GM06990 (cell line): ENCODE measurements at regions not wholly inside any gene's neighbourhood (a gene's known extent, or its start where the extent isn't known, plus 50 kb on each side); places are given as distances from the start of the nearest gene placed in this dataset.

ENCODE experiments used
- DNase-seq: peaks from one replicate; pipeline ENCODE4 v3.0.0-alpha.2; 2011; ENCODE audit not compliant: insufficient read length; ENCODE audit errors: extremely low read depth
- H3K27me3 ChIP-seq: replicated peaks from 2 replicates; pipeline ENCODE4 v1.6.0; 2011; ENCODE audit warnings: low read length; ENCODE audit not compliant: control insufficient read depth, insufficient read depth
- H3K36me3 ChIP-seq: 2 replicates; pipeline ENCODE4 v1.5.1; 2011; ENCODE audit warnings: low read length; ENCODE audit not compliant: control insufficient read depth, insufficient read depth
- H3K4me3 ChIP-seq: replicated peaks from 2 replicates; pipeline ENCODE4 v1.5.1; 2011; ENCODE audit warnings: low read depth, mild to moderate bottlenecking, control low read depth, low read length
- CTCF ChIP-seq: IDR thresholded peaks from 2 replicates; pipeline ENCODE4 v1.5.1; 2011; ENCODE audit warnings: low read length, control low read depth, mild to moderate bottlenecking, inconsistent platforms; ENCODE audit not compliant: insufficient read depth, poor library complexity, severe bottlenecking

DNA sequence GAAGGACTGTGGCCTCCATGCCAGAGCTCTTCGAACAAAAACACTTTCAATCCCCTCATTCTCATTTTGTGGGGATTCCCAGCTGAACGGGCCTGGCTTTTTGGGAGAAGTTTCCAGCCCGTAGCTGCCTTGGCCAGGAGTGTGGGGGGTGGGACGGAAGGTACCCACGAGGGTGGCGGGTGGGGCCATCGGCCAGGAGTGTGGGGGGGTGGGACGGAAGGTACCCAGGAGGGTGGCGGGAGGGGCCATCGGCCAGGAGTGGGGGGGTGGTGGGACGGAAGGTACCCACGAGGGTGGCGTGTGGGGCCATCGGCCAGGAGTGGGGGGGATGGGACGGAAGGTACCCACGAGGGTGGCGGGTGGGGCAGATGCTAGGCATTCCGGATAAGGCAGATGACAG lies 71.7 kb upstream of the ZBTB18 start:
- Histone ChIP-seq H3K4me3 (no peak overlapping the region), H3K36me3 (no peaks in the 10 kb centered on the region), H3K27me3 (no peaks in the 10 kb centered on the region)
- no peak for DNase-seq
- no peak for TF ChIP-seq CTCF

DNA sequence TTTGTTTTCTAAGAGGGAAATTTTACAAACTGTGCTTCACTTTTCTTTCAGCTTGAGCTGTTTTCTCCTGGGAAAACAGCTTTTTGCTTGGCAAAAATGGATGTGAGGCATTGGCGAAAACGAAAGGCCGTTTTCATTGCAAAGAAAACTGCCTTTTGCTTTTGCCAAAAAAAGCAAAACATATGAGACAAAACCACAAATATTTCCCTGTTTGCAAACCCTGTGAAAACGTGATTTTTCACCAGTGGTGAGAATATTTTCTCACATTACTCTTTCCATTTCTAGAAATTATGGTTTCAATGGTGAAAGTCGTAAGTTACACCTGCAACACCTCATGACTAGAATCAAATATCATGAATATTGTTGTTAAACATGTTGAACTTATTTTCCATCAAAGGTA lies 74.0 kb upstream of the ZBTB18 start:
- no peak for TF ChIP-seq CTCF
- Histone ChIP-seq H3K27me3 (no peaks in the 10 kb centered on the region), H3K4me3 (no peak overlapping the region), H3K36me3 (no peaks in the 10 kb centered on the region)
- DNase-seq: no peak

DNA sequence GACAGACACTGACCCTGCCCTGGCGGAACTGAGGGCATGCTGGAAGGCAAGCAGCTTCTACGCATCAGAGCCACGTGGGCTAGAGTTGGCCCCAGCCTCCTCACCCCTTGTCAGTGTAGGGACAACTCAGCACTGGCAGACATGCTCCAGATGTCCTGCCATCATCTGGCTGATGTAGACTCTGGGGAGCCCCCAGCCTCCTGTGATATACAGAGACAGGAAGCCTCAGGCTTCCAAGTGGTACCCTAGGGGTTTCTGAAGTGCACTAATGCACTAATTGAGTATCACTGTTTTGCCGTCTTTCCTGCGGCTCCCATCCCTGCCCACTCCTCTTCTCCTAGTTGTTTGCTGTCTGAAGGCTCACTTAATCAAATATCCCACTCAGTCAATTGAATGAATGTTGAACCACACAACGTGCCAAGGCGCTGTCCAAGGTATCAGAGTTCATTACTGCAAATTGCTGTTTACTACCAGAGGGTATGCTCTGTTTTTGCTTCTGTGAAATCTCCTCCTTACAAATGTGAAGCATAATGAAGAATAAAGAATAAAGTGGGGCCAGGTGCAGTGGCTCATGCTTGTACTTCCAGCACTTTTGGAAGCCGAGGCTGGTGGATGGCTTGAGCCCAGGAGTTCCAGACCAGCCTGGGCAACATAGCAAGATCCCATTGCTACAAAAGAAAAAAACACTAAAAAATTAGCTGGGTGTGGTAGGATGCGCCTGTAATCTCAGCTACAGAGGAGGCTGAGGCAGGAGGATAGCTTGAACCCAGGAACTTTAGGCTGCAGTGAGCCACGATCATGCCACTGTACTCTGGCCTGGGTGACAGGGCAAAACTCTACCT lies 76.4 kb upstream of the ZBTB18 start:
- Histone ChIP-seq H3K4me3 (no peak overlapping the region), H3K36me3 (no peaks in the 10 kb centered on the region), H3K27me3 (no peaks in the 10 kb centered on the region)
- TF ChIP-seq CTCF: no peak
- DNase-seq: no peak

GRCh38 chr1:243973169-243973568 lies 77.9 kb upstream of the ZBTB18 start:
- TF ChIP-seq CTCF: no peak
- no peak for DNase-seq
- H3K36me3 ChIP-seq: no peaks in the 10 kb centered on the region
- no peaks in the 10 kb centered on the region for H3K27me3 ChIP-seq
- no peak overlapping the region for H3K4me3 ChIP-seq

- Histone ChIP-seq H3K27me3 (no peaks in the 10 kb centered on the region), H3K36me3 (no peaks in the 10 kb centered on the region), H3K4me3 (no peak overlapping the region)
- DNase-seq: no peak
- no peak for TF ChIP-seq CTCF
Measured at GRCh38 chr1:243970077-243970476, 81.0 kb upstream of the ZBTB18 start.

DNA sequence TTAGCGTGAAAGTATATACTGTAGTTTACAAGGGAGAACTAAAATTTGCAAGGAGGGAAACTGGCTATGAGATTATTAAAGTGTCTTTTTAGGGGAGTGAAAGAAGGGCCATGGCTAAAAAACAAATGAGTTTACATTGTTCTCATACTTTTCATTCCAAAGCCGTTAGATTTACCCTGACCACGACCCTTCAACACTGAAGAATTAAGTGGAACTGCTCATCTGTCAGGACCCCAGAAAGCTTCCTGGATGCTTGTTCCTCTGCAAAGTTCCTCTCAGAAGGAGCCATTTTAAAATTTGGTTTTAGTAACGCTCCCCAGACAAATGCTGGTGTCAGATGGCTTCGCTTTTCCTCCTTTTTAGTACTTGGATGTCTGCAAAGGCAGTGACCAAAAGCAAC lies 82.7 kb upstream of the ZBTB18 start:
- no peak overlapping the region for H3K4me3 ChIP-seq
- no peaks in the 10 kb centered on the region for H3K27me3 ChIP-seq
- DNase-seq: no peak
- TF ChIP-seq CTCF: no peak
- H3K36me3 ChIP-seq: no peaks in the 10 kb centered on the region
